Activated CD4-positive, CD25-positive, alpha-beta regulatory T cell (primary cell): ENCODE measurements at regions not wholly inside any gene's neighbourhood (a gene's known extent, or its start where the extent isn't known, plus 50 kb on each side); places are given as distances from the start of the nearest gene placed in this dataset.

Experiments
- DNase-seq, 4 experiments: peaks; one replicate each; lab custom pipeline; 2025; lab: John Stamatoyannopoulos, UW

- peak in 1 of 4 experiments; percentile 18 for DNase-seq
Measured at GRCh38 chr12:132393991-132394949, 64.9 kb upstream of the GALNT9 start.

GRCh38 chr12:132393245-132393795, 63.9 kb upstream of the GALNT9 start:
- DNase-seq: no peak

GRCh38 chr12:132392389-132393244, 63.2 kb upstream of the GALNT9 start:
- no peak for DNase-seq

GRCh38 chr12:132391326-132392041, 62.1 kb upstream of the GALNT9 start:
- no peak for DNase-seq

- DNase-seq: no peak
Measured at GRCh38 chr12:132390287-132391076, 61.1 kb upstream of the GALNT9 start.

GRCh38 chr12:132389526-132390286, 60.3 kb upstream of the GALNT9 start:
- DNase-seq: no peak

GRCh38 chr12:132389026-132389425, 59.6 kb upstream of the GALNT9 start:
- no peak for DNase-seq

- no peak for DNase-seq
Measured at GRCh38 chr12:132388379-132389015, 59.1 kb upstream of the GALNT9 start.

- no peak for DNase-seq
Measured at GRCh38 chr12:132386926-132387497, 57.6 kb upstream of the GALNT9 start.

- DNase-seq: no peak
Measured at GRCh38 chr12:132385923-132386751, 56.7 kb upstream of the GALNT9 start.

- no peak for DNase-seq
Measured at GRCh38 chr12:132384916-132385774, 55.8 kb upstream of the GALNT9 start.

GRCh38 chr12:132380641-132381040, 51.3 kb upstream of the GALNT9 start:
- no peak for DNase-seq

GRCh38 chr12:132379996-132380395, 50.6 kb upstream of the GALNT9 start:
- no peak for DNase-seq

GRCh38 chr12:132379576-132379975, 50.2 kb upstream of the GALNT9 start:
- no peak for DNase-seq
